ENCODE measurements at regions not wholly inside any gene's neighbourhood (a gene's known extent, or its start where the extent isn't known, plus 50 kb on each side); places are given as distances from the start of the nearest gene placed in this dataset.

DNA sequence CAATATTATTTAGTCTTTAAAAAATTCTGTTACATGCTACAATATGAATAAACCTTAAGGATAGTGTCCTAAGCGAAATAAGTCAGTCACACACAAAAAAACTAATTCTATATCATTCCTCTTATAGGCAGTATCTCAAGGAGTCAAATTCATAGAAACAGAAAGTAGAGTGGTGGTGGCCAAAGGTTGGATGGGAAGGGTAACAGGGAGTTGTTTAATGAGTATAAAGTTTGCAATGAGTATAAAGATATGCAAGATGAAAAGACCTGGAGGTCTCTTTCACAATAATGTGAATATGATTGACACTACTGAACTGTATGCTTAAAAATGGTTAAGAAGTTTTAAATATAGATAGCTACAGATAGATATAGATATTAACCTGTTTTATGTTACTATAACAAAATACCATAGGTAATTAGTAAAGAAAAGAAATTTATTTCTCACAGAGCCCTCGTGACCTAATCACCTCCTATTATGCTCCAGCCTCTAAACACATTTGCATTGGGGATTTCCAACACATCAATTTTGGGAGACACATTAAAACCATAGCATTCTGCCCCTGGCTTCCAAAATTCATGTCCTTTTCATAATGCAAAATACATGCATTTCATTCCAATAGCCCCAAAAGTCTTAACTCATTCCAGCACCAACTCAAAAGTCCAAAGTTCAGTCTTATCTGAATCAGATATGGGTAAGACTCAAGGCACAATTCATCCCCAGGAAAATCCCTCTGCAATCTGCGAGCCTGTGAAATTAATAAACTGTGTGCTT lies 93.6 kb downstream of the ATPSCKMT start:
- Histone ChIP-seq H3K27ac (ENCODE audit: low read depth in 1 of 2, low read length in 1 of 2) (no peak overlapping the region), H3K4me3 (no peak overlapping the region), H3K27me3 (ENCODE audit: control insufficient read depth in 3 of 3, insufficient read depth in 3 of 3, low read length in 2 of 3) (no peaks in the 10 kb centered on the region), H3K9ac (ENCODE audit: insufficient read depth in 1 of 2, low read length in 2 of 2) (no peak overlapping the region), H3K36me3 (ENCODE audit: control insufficient read depth in 4 of 4, insufficient read depth in 4 of 4, low read length in 4 of 4) (no peaks in the 10 kb centered on the region), H3K4me1 (ENCODE audit: control insufficient read depth in 5 of 5, insufficient read depth in 5 of 5, low read length in 5 of 5) (no peaks in the 10 kb centered on the region), H3K9me3 (ENCODE audit: control insufficient read depth in 4 of 4, insufficient read depth in 3 of 4, low read length in 3 of 4) (peaks cover 0 to 3% (median 0%) of the 10 kb centered on the region in 4 donors)
- DNase-seq (no peak), ATAC-seq (ENCODE audit: insufficient read depth, low FRiP score) (no peak)
- WGBS, 2 donors: 78 to 83% methylated on average over 3 of the region's 3 CpGs
- no peak for TF ChIP-seq CTCF (IDR thresholded peaks at IDR 0.05; ENCODE audit: control extremely low read depth, extremely low read depth)

DNA sequence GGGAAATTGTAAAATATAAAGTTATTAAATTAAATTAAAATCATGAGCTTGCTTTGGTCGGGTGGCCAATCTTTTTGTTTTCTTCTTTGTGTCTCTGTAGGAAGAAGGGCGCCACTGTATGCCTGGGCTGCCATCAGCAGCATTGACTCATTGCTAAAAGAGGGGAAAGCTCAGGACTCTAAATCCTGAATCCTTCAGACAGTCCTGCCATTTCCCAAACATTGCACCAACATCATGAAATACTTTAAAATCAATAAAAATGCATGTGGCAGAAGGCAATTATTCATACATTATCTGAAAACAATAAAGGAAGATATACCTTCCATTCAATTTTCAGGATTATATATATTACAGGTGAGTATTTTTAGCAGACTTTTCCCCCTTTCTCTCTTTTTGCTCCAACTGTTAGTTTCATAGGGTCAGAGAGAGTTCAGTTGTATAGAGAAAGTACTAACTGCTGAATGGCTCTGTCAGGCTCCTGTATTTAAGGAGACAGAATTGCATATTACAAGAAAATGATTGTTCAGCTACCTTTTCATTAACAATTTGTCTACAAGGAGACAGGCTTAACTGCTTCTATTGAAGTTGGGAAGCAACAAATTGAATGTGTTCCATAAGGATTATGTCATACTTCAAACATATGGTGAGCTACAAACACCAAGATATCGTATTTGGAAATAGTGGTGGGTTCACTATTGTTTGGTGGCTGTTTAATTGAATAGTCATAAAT lies 95.7 kb downstream of the ATPSCKMT start:
- H3K4me3 ChIP-seq: no peak overlapping the region
- ATAC-seq (ENCODE audit: insufficient read depth, low FRiP score) (no peak), DNase-seq (peak in 1 of 3 donors; percentile 18)
- H3K9ac ChIP-seq (ENCODE audit: insufficient read depth in 1 of 2, low read length in 2 of 2): no peak overlapping the region
- no peaks in the 10 kb centered on the region for H3K27me3 ChIP-seq (ENCODE audit: control insufficient read depth in 3 of 3, insufficient read depth in 3 of 3, low read length in 2 of 3)
- H3K9me3 ChIP-seq (ENCODE audit: control insufficient read depth in 4 of 4, insufficient read depth in 3 of 4, low read length in 3 of 4): no peaks in the 10 kb centered on the region
- H3K36me3 ChIP-seq (ENCODE audit: control insufficient read depth in 4 of 4, insufficient read depth in 4 of 4, low read length in 4 of 4): no peaks in the 10 kb centered on the region
- TF ChIP-seq CTCF (IDR thresholded peaks at IDR 0.05; ENCODE audit: control extremely low read depth, extremely low read depth): no peak
- H3K4me1 ChIP-seq (ENCODE audit: control insufficient read depth in 5 of 5, insufficient read depth in 5 of 5, low read length in 5 of 5): no peaks in the 10 kb centered on the region
- WGBS, 2 donors: 79 to 80% methylated on average over 3 of the region's 3 CpGs
- H3K27ac ChIP-seq (ENCODE audit: low read depth in 1 of 2, low read length in 1 of 2): no peak overlapping the region

DNA sequence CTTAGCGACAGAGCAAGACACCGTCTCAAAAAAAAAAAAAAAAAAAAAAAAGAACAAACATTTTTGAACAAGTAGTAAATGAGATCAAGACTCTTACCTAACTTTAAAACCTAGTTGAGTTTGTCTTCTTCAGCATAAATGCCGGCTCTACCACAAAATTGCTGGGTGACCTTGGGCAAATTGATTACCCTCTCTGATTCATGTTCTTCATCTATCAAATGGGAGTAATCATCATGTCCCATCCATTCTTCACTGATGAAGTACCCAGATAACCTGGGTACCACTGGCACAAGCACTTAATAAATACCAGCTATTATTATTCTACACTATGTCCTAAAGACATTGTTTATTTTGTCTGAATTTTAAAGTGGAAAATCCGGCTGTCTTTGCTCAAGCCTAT lies 96.3 kb downstream of the ATPSCKMT start:
- Histone ChIP-seq H3K36me3 (ENCODE audit: control insufficient read depth in 4 of 4, insufficient read depth in 4 of 4, low read length in 4 of 4) (no peaks in the 10 kb centered on the region), H3K27ac (ENCODE audit: low read depth in 1 of 2, low read length in 1 of 2) (no peak overlapping the region), H3K9ac (ENCODE audit: insufficient read depth in 1 of 2, low read length in 2 of 2) (no peak overlapping the region), H3K4me3 (no peak overlapping the region), H3K4me1 (ENCODE audit: control insufficient read depth in 5 of 5, insufficient read depth in 5 of 5, low read length in 5 of 5) (no peaks in the 10 kb centered on the region), H3K9me3 (ENCODE audit: control insufficient read depth in 4 of 4, insufficient read depth in 3 of 4, low read length in 3 of 4) (no peaks in the 10 kb centered on the region), H3K27me3 (ENCODE audit: control insufficient read depth in 3 of 3, insufficient read depth in 3 of 3, low read length in 2 of 3) (no peaks in the 10 kb centered on the region)
- no peak for DNase-seq
- WGBS, 2 donors: 86% methylated on average over 4 of the region's 4 CpGs
- no peak for ATAC-seq (ENCODE audit: insufficient read depth, low FRiP score)
- TF ChIP-seq CTCF (IDR thresholded peaks at IDR 0.05; ENCODE audit: control extremely low read depth, extremely low read depth): no peak
